Heart left ventricle (tissue), 13 donors: ENCODE measurements at regions not wholly inside any gene's neighbourhood (a gene's known extent, or its start where the extent isn't known, plus 50 kb on each side); places are given as distances from the start of the nearest gene placed in this dataset.

Source experiments
- POLR2A ChIP-seq, 2 donors: fragments of 450-650 bp; IDR thresholded peaks; one replicate each; pipeline ENCODE4 v1.6.1; 2017; ENCODE audit warnings: antibody characterized with exemption in 2 of 2, mild to moderate bottlenecking in 2 of 2, moderate library complexity in 2 of 2
- TF ChIP-seq, protein P1 (sequence below), 12 donors: fragments of 200-600 bp; sonication (generic) in 4 of 12; IDR thresholded peaks; one replicate each; pipeline versions ENCODE4 v1.5.0 to v1.8.0; 2018 to 2022; ENCODE audit warnings: antibody characterized with exemption in 12 of 12, mild to moderate bottlenecking in 5 of 12
- donor health status: ischemic (EF 13 %, LVEDD 7.1; RV severe dilation, severe dysfunction).
- donor health status: DM: no; HTN: yes; CAD: no.
- donor health status: DM: no; HTN: no; CAD: no.
- donor health status: ischemic (EF 25% LVEDD 6.9; RV normal size, moderate dysfunction).
- donor health status: ischemic (EF 25% LVEDD 5.7; RV mildly dilated, moderate dysfunction).
- donor health status: ischemic (EF 35%, LVEDD 5.7; RV mildly dilated, moderate dysfunction).
- donor health status: nonischemic (EF 11% LVEDD 7.7; RV severe dilation, severe dysfunction).
- donor health status: DM: yes; HTN: yes; CAD: no.
- donor health status: PGD.
- donor health status: ischemic (EF 29% LVEDD 5.4; RV normal size, mild dysfunction).
- donor health status: nonischemic (EF 23%, LVEDD 6.1; RV moderate dilation, normal function).

DNA sequence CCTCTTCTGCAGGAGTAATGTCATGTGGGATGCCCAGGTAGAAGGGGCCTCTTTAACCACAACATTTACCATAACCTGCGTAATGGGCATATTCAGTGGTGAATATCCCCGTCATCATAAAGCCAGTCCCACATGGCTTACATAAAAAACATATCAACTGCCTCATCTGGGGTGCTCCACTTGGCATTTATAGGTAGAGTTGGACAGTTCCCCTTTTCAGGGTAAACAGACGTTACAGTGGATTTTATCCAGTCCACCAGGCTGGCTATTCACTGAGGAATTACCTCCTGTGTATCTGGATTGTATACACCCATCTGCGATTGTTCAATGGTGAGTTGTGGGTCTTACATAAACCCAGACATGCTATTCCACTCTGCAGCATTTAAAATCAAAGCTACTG, 70.7 kb upstream of the ANKRD17 start:
- TF ChIP-seq, protein P1, sequence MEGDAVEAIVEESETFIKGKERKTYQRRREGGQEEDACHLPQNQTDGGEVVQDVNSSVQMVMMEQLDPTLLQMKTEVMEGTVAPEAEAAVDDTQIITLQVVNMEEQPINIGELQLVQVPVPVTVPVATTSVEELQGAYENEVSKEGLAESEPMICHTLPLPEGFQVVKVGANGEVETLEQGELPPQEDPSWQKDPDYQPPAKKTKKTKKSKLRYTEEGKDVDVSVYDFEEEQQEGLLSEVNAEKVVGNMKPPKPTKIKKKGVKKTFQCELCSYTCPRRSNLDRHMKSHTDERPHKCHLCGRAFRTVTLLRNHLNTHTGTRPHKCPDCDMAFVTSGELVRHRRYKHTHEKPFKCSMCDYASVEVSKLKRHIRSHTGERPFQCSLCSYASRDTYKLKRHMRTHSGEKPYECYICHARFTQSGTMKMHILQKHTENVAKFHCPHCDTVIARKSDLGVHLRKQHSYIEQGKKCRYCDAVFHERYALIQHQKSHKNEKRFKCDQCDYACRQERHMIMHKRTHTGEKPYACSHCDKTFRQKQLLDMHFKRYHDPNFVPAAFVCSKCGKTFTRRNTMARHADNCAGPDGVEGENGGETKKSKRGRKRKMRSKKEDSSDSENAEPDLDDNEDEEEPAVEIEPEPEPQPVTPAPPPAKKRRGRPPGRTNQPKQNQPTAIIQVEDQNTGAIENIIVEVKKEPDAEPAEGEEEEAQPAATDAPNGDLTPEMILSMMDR (IDR thresholded peaks at IDR 0.05): no peak
- TF ChIP-seq POLR2A (IDR thresholded peaks at IDR 0.05): no peak
